ENCODE measurements at regions not wholly inside any gene's neighbourhood (a gene's known extent, or its start where the extent isn't known, plus 50 kb on each side); places are given as distances from the start of the nearest gene placed in this dataset.
A peak's percentile ranks its signal among the peaks of the same experiment; 100 is the strongest.

DNA sequence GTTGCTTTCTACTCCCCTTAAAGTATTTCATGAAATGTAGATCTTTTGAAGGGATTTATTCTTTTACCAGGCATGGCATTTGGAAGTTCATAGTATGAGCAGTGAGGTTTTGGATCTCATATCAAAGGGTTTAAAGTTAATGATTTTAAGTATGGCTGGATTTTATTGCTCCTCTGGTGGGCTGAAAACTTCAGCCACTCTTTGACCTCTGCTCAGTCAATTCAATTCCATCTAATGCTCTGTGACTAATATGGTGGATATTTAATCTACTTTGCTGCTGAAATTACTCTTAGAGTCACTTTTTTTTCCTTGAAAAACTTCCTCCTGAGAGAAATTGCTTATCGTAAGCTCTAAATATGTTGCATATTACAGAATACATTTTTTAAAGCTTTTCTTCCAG lies 218.6 kb downstream of the NR2F2 start:
- no peaks in the 10 kb centered on the region for H3K9me2 ChIP-seq (ENCODE audit: insufficient read depth)
- H3K4me3 ChIP-seq: no peak overlapping the region
- no peaks in the 10 kb centered on the region for H3K9me3 ChIP-seq (ENCODE audit: low read depth)
- no peak overlapping the region for H3K9ac ChIP-seq
- H3K79me2 ChIP-seq (ENCODE audit: insufficient read depth): no peaks in the 10 kb centered on the region
- no peak for DNase-seq
- peaks cover 23% of the 10 kb centered on the region for H3K4me1 ChIP-seq (ENCODE audit: insufficient read depth)
- no peak overlapping the region for H3K27ac ChIP-seq
- peaks cover 8% of the 10 kb centered on the region; the same call in 1 of the 2 replicates for H3F3A ChIP-seq (ENCODE audit: insufficient read depth)
- in situ Hi-C loops (cut with MboI): no loop called here
- H2AFZ ChIP-seq: no peak overlapping the region
- no peak for TF ChIP-seq EZH2phosphoT487 (IDR thresholded peaks at IDR 0.05; ENCODE audit: insufficient read depth, low read depth)
- no peak for TF ChIP-seq EZH2 (IDR thresholded peaks at IDR 0.05; ENCODE audit: insufficient read depth, poor library complexity, severe bottlenecking)
- WGBS, 2 experiments (ENCODE audit: low coverage in 1 of 2, low lambda C conversion rate in 2 of 2, missing lambda C conversion rate in 2 of 2): 76% methylated on average over 1 of the region's 1 CpG
- no peaks in the 10 kb centered on the region for H3K36me3 ChIP-seq (ENCODE audit: low read depth)
- H3K27me3 ChIP-seq (replicated peaks; ENCODE audit: insufficient read depth): no peaks in the 10 kb centered on the region
- H3K4me2 ChIP-seq (ENCODE audit: unreplicated experiment): no peak overlapping the region
- H4K20me1 ChIP-seq (ENCODE audit: insufficient read depth): no peaks in the 10 kb centered on the region

DNA sequence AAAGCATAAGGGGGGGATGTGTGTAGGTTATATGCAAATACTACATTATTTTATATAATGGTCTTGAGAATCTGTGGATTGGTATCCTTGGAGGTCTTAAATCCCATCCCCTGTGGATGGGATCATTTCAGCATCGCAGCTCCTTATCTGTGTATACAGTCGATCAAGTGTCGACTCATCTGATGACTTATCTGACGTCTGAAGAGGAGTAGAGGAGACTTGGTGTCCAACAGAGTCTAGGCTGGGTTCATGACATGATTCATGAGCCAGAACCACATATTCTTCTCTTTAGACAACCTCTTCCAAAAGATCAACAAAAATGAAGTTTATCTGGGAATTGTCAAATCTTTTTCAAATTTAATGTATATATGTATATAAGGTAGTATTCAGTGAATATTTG lies 220.7 kb downstream of the NR2F2 start:
- DNase-seq: peak; percentile 29
- H3K9me2 ChIP-seq (ENCODE audit: insufficient read depth): no peaks in the 10 kb centered on the region
- H3F3A ChIP-seq (ENCODE audit: insufficient read depth): peaks cover 8% of the 10 kb centered on the region; the same call in 1 of the 2 replicates
- WGBS, 2 experiments (ENCODE audit: low coverage in 1 of 2, low lambda C conversion rate in 2 of 2, missing lambda C conversion rate in 2 of 2): 46 to 47% methylated on average over 4 of the region's 4 CpGs
- TF ChIP-seq EZH2phosphoT487 (IDR thresholded peaks at IDR 0.05; ENCODE audit: insufficient read depth, low read depth) (no peak), EZH2 (IDR thresholded peaks at IDR 0.05; ENCODE audit: insufficient read depth, poor library complexity, severe bottlenecking) (no peak)
- in situ Hi-C loops (cut with MboI): no loop called here
- H3K27me3 ChIP-seq (replicated peaks; ENCODE audit: insufficient read depth): no peaks in the 10 kb centered on the region
- H3K4me3 ChIP-seq: no peak overlapping the region
- no peaks in the 10 kb centered on the region for H3K36me3 ChIP-seq (ENCODE audit: low read depth)
- peaks cover 23% of the 10 kb centered on the region for H3K4me1 ChIP-seq (ENCODE audit: insufficient read depth)
- no peak overlapping the region for H3K4me2 ChIP-seq (ENCODE audit: unreplicated experiment)
- H3K79me2 ChIP-seq (ENCODE audit: insufficient read depth): no peaks in the 10 kb centered on the region
- no peak overlapping the region for H3K9ac ChIP-seq
- H3K9me3 ChIP-seq (ENCODE audit: low read depth): no peaks in the 10 kb centered on the region
- no peaks in the 10 kb centered on the region for H4K20me1 ChIP-seq (ENCODE audit: insufficient read depth)
- no peak overlapping the region for H2AFZ ChIP-seq
- no peak overlapping the region for H3K27ac ChIP-seq

DNA sequence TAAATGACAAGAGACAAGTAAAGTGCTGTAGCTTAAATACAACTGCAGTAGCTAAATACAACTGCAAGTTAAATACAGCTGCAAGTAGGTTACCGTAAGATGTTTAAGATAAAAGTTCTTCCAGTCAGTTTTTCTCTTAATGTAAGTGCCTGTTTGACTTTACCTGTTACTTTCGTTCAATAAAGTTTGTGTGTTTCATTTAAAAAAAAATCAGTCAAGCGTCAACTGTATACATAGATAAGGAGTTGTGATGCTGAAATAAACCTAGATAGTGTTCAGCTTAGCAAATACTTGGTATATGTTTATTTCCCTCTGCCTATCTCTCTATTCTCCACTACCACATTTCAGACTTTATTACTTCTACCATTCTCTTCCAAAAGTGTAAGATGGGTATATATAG lies 221.2 kb downstream of the NR2F2 start:
- Histone ChIP-seq H2AFZ (no peak overlapping the region), H3K4me3 (no peak overlapping the region), H3K4me1 (ENCODE audit: insufficient read depth) (peaks cover 23% of the 10 kb centered on the region), H3K9me3 (ENCODE audit: low read depth) (no peaks in the 10 kb centered on the region), H3K9me2 (ENCODE audit: insufficient read depth) (no peaks in the 10 kb centered on the region), H3K27ac (no peak overlapping the region), H3F3A (ENCODE audit: insufficient read depth) (peaks cover 8% of the 10 kb centered on the region; the same call in 1 of the 2 replicates), H3K79me2 (ENCODE audit: insufficient read depth) (no peaks in the 10 kb centered on the region), H3K9ac (no peak overlapping the region), H3K27me3 (replicated peaks; ENCODE audit: insufficient read depth) (no peaks in the 10 kb centered on the region), H3K4me2 (ENCODE audit: unreplicated experiment) (no peak overlapping the region), H3K36me3 (ENCODE audit: low read depth) (no peaks in the 10 kb centered on the region), H4K20me1 (ENCODE audit: insufficient read depth) (no peaks in the 10 kb centered on the region)
- TF ChIP-seq EZH2phosphoT487 (IDR thresholded peaks at IDR 0.05; ENCODE audit: insufficient read depth, low read depth): no peak
- no peak for TF ChIP-seq EZH2 (IDR thresholded peaks at IDR 0.05; ENCODE audit: insufficient read depth, poor library complexity, severe bottlenecking)
- in situ Hi-C loops (cut with MboI): no loop called here
- WGBS, 2 experiments (ENCODE audit: low coverage in 1 of 2, low lambda C conversion rate in 2 of 2, missing lambda C conversion rate in 2 of 2): 49 to 63% methylated on average over 3 of the region's 3 CpGs
- no peak for DNase-seq

DNA sequence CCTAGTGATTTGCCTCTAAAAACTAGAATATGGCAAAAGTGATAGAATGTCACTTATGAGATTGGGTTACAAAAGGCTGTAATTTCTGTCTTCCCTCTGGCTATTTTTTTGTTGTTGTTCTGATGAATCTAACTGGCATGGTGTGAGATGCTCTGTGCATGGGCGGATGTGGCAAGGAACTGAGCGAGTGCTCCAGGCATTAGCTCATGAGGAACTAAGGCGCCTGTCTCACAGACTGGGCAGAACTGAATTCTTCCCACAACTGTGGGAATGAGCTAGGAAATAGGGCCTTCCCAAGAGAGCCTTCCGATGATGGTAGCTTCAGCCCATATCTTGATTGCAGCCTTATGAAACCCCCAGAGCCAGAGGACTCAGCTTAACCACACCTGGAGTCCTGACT lies 222.5 kb downstream of the NR2F2 start:
- 29 to 34% methylated on average over 4 of the region's 4 CpGs for WGBS, 2 experiments (ENCODE audit: low coverage in 1 of 2, low lambda C conversion rate in 2 of 2, missing lambda C conversion rate in 2 of 2)
- Histone ChIP-seq H3K4me3 (no peak overlapping the region), H3K27ac (peak overlapping the region; percentile 83), H3F3A (ENCODE audit: insufficient read depth) (peaks cover 8% of the 10 kb centered on the region; the same call in 1 of the 2 replicates), H3K4me1 (ENCODE audit: insufficient read depth) (peaks cover 23% of the 10 kb centered on the region), H2AFZ (no peak overlapping the region), H3K4me2 (ENCODE audit: unreplicated experiment) (no peak overlapping the region), H4K20me1 (ENCODE audit: insufficient read depth) (no peaks in the 10 kb centered on the region), H3K9ac (peak overlapping the region; percentile 29), H3K79me2 (ENCODE audit: insufficient read depth) (no peaks in the 10 kb centered on the region), H3K9me3 (ENCODE audit: low read depth) (no peaks in the 10 kb centered on the region), H3K36me3 (ENCODE audit: low read depth) (no peaks in the 10 kb centered on the region), H3K27me3 (replicated peaks; ENCODE audit: insufficient read depth) (no peaks in the 10 kb centered on the region), H3K9me2 (ENCODE audit: insufficient read depth) (no peaks in the 10 kb centered on the region)
- in situ Hi-C loops (cut with MboI): no loop called here
- peak; percentile 88 for DNase-seq
- TF ChIP-seq EZH2 (IDR thresholded peaks at IDR 0.05; ENCODE audit: insufficient read depth, poor library complexity, severe bottlenecking): no peak
- no peak for TF ChIP-seq EZH2phosphoT487 (IDR thresholded peaks at IDR 0.05; ENCODE audit: insufficient read depth, low read depth)

DNA sequence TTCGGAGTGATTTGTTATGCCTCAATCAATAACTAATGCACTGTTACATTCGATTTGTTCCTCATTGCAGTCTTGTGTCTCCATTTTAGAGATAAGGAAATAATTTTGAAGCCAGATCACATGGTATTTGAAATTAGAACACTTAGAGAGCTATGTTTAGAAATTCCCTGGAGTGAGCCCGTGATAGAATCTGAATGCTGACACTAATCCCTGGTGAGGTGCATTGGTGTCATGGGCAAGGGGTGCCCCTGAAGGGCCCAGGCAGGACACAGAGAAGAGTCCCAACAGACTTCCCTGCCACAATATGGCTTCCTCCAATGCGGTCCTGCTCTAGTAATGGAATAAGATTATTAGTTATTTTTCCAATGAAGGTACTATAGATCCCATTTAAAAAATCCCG lies 223.0 kb downstream of the NR2F2 start:
- Histone ChIP-seq H2AFZ (no peak overlapping the region), H3K4me3 (no peak overlapping the region), H3K9ac (peak overlapping the region; percentile 29), H3K27me3 (replicated peaks; ENCODE audit: insufficient read depth) (no peaks in the 10 kb centered on the region), H3F3A (ENCODE audit: insufficient read depth) (peaks cover 8% of the 10 kb centered on the region; the same call in 1 of the 2 replicates), H3K9me2 (ENCODE audit: insufficient read depth) (no peaks in the 10 kb centered on the region), H3K36me3 (ENCODE audit: low read depth) (no peaks in the 10 kb centered on the region), H3K27ac (peak overlapping the region; percentile 83), H3K4me2 (ENCODE audit: unreplicated experiment) (peak overlapping the region; percentile 14), H4K20me1 (ENCODE audit: insufficient read depth) (no peaks in the 10 kb centered on the region), H3K4me1 (ENCODE audit: insufficient read depth) (peaks cover 23% of the 10 kb centered on the region), H3K9me3 (ENCODE audit: low read depth) (no peaks in the 10 kb centered on the region), H3K79me2 (ENCODE audit: insufficient read depth) (no peaks in the 10 kb centered on the region)
- 68 to 70% methylated on average over 5 of the region's 5 CpGs for WGBS, 2 experiments (ENCODE audit: low coverage in 1 of 2, low lambda C conversion rate in 2 of 2, missing lambda C conversion rate in 2 of 2)
- TF ChIP-seq EZH2 (IDR thresholded peaks at IDR 0.05; ENCODE audit: insufficient read depth, poor library complexity, severe bottlenecking): no peak
- no peak for TF ChIP-seq EZH2phosphoT487 (IDR thresholded peaks at IDR 0.05; ENCODE audit: insufficient read depth, low read depth)
- in situ Hi-C loops (cut with MboI): no loop called here
- peak; percentile 5 for DNase-seq

All from GM23248 (cell line).